ENCODE measurements at regions not wholly inside any gene's neighbourhood (a gene's known extent, or its start where the extent isn't known, plus 50 kb on each side); places are given as distances from the start of the nearest gene placed in this dataset.

DNA sequence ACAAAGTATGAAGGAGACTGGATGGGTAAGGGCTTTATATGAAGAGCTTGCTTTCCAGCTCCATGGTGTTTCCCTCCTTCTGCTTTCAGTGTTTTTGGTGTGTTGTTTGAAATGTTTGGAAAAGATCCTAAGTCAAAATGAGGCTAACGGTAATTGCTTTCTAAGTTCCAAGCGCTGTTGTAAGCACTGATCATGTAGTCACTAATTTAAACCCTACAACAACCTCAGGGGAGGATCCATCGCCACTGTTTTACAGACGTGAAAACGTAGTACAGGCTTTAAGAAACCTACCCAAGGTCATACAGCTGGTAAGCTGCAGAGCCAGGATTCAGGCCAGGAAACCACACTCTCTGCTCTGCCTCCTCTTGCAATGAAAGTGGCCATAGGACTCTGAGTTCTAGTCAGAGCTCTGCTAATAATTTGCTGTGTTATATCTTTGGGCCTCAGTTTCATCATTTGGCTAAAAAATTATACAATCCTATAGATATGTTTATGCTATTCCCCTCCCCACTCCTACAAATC lies 102.9 kb upstream of the PGRMC2 start:
- H3K27ac ChIP-seq = peak overlapping the region in 4 of 12 donors; percentile 14 to 50 (median 32)
- DNase-seq (no peak), ATAC-seq (no peak)
- H3K9me3 ChIP-seq = no peaks in the 10 kb centered on the region
- peaks cover 0 to 46% (median 33%) of the 10 kb centered on the region in 12 donors for H3K4me1 ChIP-seq
- WGBS, 4 donors = 66 to 74% (median 71%) methylated on average over 5 of the region's 5 CpGs
- no peaks in the 10 kb centered on the region for H3K36me3 ChIP-seq
- no peak overlapping the region for H3K4me3 ChIP-seq
- TF ChIP-seq POLR2A (IDR thresholded peaks at IDR 0.05) = no peak
- TF ChIP-seq, protein P1, sequence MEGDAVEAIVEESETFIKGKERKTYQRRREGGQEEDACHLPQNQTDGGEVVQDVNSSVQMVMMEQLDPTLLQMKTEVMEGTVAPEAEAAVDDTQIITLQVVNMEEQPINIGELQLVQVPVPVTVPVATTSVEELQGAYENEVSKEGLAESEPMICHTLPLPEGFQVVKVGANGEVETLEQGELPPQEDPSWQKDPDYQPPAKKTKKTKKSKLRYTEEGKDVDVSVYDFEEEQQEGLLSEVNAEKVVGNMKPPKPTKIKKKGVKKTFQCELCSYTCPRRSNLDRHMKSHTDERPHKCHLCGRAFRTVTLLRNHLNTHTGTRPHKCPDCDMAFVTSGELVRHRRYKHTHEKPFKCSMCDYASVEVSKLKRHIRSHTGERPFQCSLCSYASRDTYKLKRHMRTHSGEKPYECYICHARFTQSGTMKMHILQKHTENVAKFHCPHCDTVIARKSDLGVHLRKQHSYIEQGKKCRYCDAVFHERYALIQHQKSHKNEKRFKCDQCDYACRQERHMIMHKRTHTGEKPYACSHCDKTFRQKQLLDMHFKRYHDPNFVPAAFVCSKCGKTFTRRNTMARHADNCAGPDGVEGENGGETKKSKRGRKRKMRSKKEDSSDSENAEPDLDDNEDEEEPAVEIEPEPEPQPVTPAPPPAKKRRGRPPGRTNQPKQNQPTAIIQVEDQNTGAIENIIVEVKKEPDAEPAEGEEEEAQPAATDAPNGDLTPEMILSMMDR (IDR thresholded peaks at IDR 0.05) = no peak
- intact Hi-C loops (cut with DNase I) = no loop called here
- H3K27me3 ChIP-seq = no peaks in the 10 kb centered on the region

DNA sequence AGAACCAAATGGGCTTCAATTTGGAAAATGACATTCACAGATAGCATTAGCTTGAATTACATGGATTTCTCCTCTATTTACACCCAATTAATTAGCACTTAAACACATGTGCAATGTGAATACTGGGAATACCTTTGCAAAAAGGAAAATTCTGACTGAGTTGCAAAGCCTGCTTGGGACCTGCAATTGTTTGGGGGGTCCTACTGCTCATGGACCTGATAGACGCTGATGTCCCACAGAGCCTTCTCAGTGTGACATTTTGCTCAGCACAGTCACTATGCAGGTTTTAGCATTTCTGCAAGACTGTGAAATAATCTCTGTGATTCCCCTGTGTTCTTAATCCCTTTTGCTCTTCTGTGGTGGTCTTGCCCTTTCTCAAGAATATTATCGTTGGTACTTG lies 101.2 kb upstream of the PGRMC2 start:
- TF ChIP-seq, protein P1 (IDR thresholded peaks at IDR 0.05) = no peak
- no peak for TF ChIP-seq POLR2A (IDR thresholded peaks at IDR 0.05)
- Histone ChIP-seq H3K4me1 (peaks cover 0 to 48% (median 34%) of the 10 kb centered on the region in 12 donors), H3K27ac (no peak overlapping the region), H3K27me3 (no peaks in the 10 kb centered on the region), H3K9me3 (no peaks in the 10 kb centered on the region), H3K36me3 (no peaks in the 10 kb centered on the region), H3K4me3 (no peak overlapping the region)
- WGBS, 4 donors = 76 to 86% (median 85%) methylated on average over 2 of the region's 2 CpGs
- DNase-seq = no peak
- intact Hi-C loops (cut with DNase I) = loop anchor here in 3 of 10 donors (5.0 to 10.0 kb wide), 4 partner anchors 39 to 166 kb away; partner anchors contain the start of gene PGRMC2 (in 2 of the 3)
- no peak for ATAC-seq

DNA sequence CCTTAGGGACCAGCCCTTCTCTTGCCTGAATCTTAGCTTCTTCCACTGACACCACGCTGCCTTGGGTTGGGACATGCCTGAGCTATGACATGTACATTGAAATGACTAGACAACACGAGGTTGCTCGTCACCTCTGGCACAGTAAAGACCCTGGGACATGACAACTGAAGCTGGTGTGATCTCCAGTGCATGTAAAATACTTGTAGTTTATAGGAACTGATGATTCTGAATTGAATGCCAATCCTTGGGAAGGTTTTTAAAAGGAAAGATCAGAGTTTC lies 100.7 kb upstream of the PGRMC2 start:
- H3K4me1 ChIP-seq = peaks cover 0 to 47% (median 30%) of the 10 kb centered on the region in 12 donors
- peak overlapping the region in 6 of 12 donors; percentile 66 to 92 (median 84) for H3K27ac ChIP-seq
- H3K27me3 ChIP-seq = no peaks in the 10 kb centered on the region
- intact Hi-C loops (cut with DNase I) = loop anchor here in 3 of 10 donors (5.0 to 10.0 kb wide), 4 partner anchors 39 to 167 kb away; partner anchors contain the start of gene PGRMC2 (in 2 of the 3)
- 77 to 86% (median 80%) methylated on average over 3 of the region's 3 CpGs for WGBS, 4 donors
- H3K36me3 ChIP-seq = no peaks in the 10 kb centered on the region
- peak in 1 of 5 donors; percentile 40 for DNase-seq
- TF ChIP-seq, protein P1 (IDR thresholded peaks at IDR 0.05) = no peak
- TF ChIP-seq POLR2A (IDR thresholded peaks at IDR 0.05) = no peak
- H3K4me3 ChIP-seq = no peak overlapping the region
- no peaks in the 10 kb centered on the region for H3K9me3 ChIP-seq
- no peak for ATAC-seq

DNA sequence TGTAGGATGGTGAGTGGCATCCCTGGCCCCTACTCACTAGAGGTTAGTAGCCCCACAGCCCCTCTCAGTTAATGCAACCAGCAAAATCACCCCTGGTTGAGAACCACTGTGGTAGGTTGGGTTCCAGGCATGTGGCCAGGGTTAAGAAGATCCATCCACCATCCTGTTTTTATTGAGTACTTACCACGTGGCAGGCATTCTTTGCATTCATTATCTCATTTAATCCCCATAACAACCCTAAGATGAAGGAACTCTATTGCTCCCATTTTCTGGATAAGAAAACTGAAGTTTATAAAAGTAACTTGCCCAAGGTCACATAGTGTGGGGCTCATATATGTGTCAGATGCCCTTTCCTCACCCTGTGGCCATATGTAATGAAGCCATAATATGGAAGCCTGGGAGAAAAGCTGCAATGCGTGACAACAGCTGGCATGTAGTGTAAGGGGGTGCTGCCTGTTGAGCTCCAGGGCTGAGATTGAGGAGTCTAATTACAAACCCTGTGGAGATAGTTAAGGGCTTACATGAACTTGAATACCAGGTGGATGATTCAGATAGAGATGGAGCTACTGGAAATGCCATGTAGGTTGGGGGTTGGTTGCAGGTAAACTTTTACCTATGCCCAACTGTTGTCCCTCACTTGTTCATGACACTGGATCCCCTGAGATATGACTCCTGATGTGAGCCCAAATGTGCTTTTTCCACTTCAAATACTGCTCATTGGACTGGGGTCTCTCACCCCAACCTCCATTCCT lies 100.2 kb upstream of the PGRMC2 start:
- ATAC-seq (no peak), DNase-seq (no peak)
- H3K9me3 ChIP-seq = no peaks in the 10 kb centered on the region
- intact Hi-C loops (cut with DNase I) = loop anchor here in 5 of 10 donors (2.0 to 10.0 kb wide), 6 partner anchors 39 to 167 kb away; partner anchors contain the start of gene PGRMC2 (in 3 of the 5)
- no peak overlapping the region for H3K4me3 ChIP-seq
- no peaks in the 10 kb centered on the region for H3K27me3 ChIP-seq
- WGBS, 4 donors = 69 to 83% (median 80%) methylated on average over 2 of the region's 2 CpGs
- no peak for TF ChIP-seq POLR2A (IDR thresholded peaks at IDR 0.05)
- TF ChIP-seq, protein P1 (IDR thresholded peaks at IDR 0.05) = no peak
- H3K27ac ChIP-seq = peak overlapping the region; percentile 66 to 92 (median 82)
- no peaks in the 10 kb centered on the region for H3K36me3 ChIP-seq
- H3K4me1 ChIP-seq = peaks cover 0 to 45% (median 27%) of the 10 kb centered on the region in 12 donors

Data from heart left ventricle (tissue), 16 donors.